Fibroblast of the aortic adventitia (primary cell): ENCODE measurements at regions not wholly inside any gene's neighbourhood (a gene's known extent, or its start where the extent isn't known, plus 50 kb on each side); places are given as distances from the start of the nearest gene placed in this dataset.

Experiments used
- DNase-seq: peaks from one replicate; pipeline ENCODE4 v3.0.0-alpha.2; 2010; ENCODE audit warnings: low read depth
- H3K4me3 ChIP-seq: 2 replicates; pipeline ENCODE4 v1.5.1; 2011; ENCODE audit warnings: low read depth, mild to moderate bottlenecking, control low read depth, low read length, moderate library complexity
- TF ChIP-seq, protein P1 (sequence below): IDR thresholded peaks from 2 replicates; pipeline ENCODE4 v1.5.1; 2011; ENCODE audit warnings: mild to moderate bottlenecking, low read length, control low read depth, inconsistent platforms; ENCODE audit not compliant: insufficient read depth

DNA sequence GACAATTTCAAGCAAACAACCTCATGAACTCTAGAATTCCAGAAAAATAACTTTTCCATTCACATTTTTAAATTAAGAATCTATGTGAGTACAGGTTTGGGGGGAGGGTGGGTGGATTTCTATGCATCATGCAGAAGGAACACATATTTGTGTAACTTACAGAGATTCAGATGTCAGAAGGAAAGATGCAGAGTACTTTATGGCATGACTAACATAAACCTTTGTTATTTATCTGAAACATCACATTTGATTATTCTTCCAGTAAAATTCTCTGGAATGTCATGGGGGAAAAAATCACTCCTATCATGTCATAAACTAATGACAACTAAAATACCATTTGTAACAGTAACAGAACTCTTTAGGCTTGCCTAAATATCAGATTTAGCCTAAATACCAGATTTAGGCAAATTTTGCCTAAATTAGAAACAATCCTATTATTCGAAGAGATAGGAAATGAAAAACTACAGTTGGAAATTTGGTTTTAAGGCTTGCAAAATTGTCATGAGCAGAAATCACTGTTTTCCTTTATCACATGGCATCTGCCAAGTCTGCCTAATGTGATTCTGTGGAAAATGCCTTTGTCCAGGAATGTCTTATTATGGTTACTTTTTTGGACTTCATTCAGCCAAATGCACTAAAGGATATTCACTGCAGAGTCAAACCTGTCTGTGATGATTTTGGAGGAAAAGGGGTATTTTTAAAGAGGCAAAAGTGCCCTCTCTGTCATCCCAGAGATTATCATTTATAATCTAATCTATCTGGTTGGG is 527.7 kb upstream of the CELF2 start:
- TF ChIP-seq, protein P1, sequence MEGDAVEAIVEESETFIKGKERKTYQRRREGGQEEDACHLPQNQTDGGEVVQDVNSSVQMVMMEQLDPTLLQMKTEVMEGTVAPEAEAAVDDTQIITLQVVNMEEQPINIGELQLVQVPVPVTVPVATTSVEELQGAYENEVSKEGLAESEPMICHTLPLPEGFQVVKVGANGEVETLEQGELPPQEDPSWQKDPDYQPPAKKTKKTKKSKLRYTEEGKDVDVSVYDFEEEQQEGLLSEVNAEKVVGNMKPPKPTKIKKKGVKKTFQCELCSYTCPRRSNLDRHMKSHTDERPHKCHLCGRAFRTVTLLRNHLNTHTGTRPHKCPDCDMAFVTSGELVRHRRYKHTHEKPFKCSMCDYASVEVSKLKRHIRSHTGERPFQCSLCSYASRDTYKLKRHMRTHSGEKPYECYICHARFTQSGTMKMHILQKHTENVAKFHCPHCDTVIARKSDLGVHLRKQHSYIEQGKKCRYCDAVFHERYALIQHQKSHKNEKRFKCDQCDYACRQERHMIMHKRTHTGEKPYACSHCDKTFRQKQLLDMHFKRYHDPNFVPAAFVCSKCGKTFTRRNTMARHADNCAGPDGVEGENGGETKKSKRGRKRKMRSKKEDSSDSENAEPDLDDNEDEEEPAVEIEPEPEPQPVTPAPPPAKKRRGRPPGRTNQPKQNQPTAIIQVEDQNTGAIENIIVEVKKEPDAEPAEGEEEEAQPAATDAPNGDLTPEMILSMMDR: no peak
- peak; percentile 4 for DNase-seq

DNA sequence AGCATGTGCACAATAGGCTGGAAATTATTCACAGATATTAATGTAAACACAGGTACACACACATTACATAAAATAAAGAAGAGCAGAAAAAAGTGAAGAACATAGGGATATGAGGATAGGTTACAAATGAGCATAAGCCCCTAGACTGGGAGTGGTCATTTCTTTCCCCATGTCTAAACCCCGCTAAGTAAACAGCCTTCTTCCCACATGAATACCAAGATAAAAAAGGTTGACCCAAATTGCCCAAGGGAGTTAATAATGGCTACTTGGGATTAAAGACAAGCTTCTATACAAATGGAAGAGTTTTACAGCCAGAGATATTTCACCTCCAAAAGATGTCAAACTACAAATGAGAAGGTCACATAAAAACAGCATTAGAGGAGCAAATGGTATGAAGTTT is 527.1 kb upstream of the CELF2 start:
- TF ChIP-seq, protein P1: no peak
- no peak for DNase-seq
- H3K4me3 ChIP-seq: no peak overlapping the region

More for the DNA sequence above, 527.7 kb upstream of the CELF2 start:
- no peak overlapping the region for H3K4me3 ChIP-seq

DNA sequence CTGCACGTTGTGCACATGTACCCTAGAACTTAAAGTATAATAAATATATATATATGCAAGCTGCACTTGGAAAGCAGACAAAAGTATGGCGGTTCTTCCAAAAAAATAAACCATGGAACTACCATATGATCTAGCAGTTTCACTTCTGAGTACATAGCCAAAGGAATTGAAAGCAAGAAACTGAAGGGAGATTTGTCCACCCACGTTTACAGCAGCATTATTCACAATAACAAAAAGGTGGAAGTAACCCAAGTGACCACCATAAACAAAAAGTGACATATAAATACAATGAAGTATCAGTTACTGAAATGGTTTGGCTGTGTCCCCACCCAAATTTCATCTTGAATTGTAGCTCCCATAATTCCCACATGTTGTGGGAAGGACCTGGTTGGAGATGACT is 525.3 kb upstream of the CELF2 start:
- TF ChIP-seq, protein P1: no peak
- no peak overlapping the region for H3K4me3 ChIP-seq
- no peak for DNase-seq

DNA sequence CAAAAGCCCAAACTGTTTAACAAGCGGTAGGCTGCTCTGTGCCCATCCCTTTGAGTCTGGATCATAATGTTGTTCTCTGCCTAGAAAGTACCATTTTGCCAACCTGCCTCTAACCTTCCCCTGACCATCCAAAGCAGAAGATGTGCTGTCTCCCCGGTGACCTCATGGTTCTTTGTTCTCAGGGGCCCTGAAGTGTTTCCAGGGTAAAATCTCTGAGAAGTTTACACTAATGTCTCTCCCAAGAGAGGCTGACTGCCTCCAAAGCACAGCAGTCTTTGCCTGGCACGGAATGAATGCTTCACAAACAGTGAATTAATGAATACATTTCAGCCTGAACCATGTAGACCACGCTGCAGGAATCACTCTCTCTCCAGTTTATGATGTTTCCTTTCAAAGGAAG is 523.8 kb upstream of the CELF2 start:
- no peak overlapping the region for H3K4me3 ChIP-seq
- DNase-seq: no peak
- TF ChIP-seq, protein P1: no peak

DNA sequence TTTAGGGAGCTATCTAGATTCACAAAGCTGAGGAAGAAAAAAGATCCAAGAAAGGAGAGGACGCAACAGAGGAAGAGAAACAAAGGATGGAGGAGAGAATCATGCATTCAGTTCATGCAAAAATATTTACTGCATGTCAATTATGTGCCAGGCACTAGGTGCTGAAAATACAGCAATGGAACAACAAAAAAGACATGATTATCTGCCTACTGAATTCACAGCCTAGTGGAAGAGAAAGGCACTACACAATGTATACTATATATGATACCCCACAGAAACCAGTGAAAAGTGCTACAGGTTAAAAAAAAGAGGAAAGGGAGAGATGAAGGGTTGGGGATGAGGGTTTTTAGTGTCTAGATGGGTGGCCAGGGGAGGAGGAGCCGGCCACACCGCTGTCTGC is 520.4 kb upstream of the CELF2 start:
- TF ChIP-seq, protein P1: peak; percentile 23
- H3K4me3 ChIP-seq: no peak overlapping the region
- DNase-seq: no peak

DNA sequence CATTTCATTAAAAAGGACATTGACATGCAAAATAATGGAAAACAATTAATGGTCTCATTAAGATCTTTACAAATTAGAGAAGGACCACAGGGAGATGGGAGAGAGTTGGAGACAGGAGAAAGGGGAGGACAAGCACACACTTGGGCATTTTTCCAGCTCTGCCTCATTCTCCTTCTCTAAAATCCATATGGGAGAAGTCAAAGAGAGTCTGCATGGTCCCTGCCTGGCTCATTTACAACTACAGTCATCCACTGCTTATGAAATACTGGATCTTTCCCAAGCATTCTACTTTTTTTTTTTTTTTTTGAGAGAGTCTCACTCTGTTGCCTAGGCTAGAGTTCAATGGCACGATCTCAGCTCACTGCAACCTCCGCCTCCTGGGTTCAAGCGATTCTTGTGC is 518.9 kb upstream of the CELF2 start:
- TF ChIP-seq, protein P1: no peak
- peak; percentile 56 for DNase-seq
- H3K4me3 ChIP-seq: no peak overlapping the region

DNA sequence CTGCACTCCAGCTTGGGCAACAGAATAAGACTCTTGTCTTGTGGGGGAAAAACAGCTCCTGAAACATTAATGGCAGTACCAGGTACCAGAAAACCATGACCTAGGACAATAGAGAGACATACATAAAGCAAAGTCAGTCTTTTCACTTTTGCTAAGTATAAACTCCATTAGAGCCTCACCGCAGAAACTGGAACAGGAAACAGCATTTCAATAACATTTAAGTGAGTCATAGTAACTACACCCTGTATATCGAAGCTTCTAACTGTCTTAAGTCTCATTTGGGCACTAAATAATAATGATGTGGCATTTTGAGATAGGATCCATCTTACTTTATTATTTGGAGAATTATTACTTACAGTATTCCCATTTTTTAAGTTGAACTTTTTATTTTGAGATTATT is 517.8 kb upstream of the CELF2 start:
- no peak overlapping the region for H3K4me3 ChIP-seq
- peak; percentile 52 for DNase-seq
- TF ChIP-seq, protein P1: no peak
